ENCODE measurements at regions not wholly inside any gene's neighbourhood (a gene's known extent, or its start where the extent isn't known, plus 50 kb on each side); places are given as distances from the start of the nearest gene placed in this dataset.
"Not testable (repeated sequence)": the region's sequence is repeated elsewhere in the genome, so short reads cannot be mapped to it uniquely, and the experiment has no call there.

DNA sequence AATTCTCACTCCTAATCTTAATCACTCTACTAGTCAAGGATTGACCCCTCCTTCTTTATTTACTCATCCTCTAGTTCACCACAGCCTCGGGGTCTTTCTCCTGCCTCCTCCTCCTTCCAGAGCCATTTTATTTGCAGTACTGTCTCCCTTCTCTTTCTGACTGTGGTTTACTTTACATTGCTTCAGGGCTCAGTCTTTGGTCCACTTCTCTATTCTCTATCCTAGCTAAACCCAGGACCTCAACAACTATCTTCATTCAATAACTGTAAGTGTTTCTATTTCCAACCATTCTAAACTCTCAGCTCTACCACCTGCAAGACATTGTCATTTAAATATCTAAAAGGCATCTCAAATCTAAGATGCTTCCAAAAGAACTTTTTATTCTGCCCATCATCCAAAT lies 493.8 kb downstream of the TTLL7 start:
- DNase-seq, result no peak

GRCh38 chr1:83503153-83503552 lies 495.8 kb downstream of the TTLL7 start:
- no peak for DNase-seq

DNA sequence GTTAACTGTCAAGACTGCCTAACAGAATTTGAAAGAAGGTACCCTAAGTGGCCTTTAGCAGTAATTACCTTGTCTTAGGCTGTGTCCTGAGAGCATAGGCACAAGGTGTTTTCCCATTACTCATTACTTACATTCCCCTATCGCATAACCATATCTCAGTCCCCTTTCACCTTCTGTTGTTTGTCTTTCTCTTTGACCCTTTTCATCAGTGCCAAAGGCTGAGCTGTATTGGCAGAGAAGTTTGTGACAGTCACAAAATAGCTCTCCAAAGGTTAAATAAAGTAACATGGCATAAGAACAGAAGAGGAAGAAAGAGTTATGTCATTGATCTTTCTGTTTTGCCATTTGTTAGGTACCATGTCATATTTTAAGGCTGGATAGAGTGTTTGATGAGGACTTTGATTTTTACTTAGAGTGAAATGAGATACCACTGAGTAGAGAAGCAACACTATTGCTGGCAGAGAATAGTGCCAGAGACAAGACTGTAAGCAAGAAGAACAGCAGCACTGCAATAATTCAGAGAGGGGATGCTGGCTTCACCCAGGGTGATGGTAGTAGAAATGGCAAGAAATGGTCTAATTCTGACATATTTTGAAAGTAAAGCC lies 497.8 kb downstream of the TTLL7 start:
- DNase-seq, result no peak

GRCh38 chr1:83500531-83500930 lies 498.4 kb downstream of the TTLL7 start:
- no peak for DNase-seq

- DNase-seq, result no peak
Observed at GRCh38 chr1:83499998-83500397, 498.9 kb downstream of the TTLL7 start.

DNA sequence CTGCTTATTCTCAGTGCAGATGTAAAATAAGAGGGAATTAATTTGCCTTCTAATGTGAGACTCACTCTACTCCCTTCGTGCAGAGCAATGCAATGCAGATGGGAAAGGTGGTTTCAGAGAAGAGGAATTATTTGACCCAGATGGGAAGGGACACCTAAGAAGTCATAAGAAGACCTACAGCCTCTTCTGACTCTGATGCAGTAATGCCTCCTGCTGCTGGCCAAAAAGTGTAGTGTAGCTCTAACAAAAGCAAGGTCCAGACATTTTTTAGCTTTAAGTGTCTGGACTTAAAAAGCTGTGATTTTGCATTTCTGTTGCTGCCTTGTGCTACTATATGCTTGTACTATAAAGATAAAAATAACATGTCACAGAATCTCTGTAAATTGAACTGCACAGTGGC lies 501.4 kb downstream of the TTLL7 start:
- no peak for DNase-seq

DNA sequence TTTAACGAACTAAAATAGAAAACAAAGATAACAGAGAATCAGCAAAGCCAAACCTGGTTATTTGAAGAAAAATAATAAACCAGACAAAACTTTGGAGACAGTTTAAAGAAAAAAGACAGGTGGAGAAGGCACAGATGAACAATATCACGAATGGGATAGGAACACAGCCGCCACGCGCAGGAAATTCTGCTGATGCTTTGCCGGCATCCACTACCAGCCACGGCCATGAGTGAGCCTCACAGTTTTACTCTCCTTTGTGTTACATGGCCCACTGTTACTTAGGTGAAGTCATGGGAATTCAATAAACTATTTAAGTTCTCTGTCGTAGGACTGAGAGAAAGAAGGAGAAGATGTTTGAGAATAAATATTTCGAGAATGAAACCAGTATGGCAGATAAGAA lies 503.4 kb downstream of the TTLL7 start:
- DNase-seq, result no peak

DNA sequence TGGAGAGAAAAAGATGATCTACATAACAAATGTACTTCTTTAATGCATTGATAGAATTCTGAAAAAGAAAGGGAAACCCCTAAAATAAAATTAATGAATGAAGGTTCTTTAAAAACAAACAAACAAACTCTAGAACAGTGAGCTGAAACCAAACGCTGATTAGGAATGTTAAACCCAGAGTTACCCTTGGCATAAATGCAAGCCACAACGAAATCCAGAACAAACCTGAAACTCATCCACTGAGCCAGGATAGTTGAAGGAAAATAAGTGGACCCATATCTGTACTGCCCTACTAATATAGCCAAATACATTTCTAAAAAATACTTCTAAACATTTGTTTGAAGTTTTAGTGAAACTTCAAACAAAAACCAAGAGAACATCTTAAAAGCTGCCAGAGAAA lies 505.3 kb downstream of the TTLL7 start:
- DNase-seq, result no peak

- no peak for DNase-seq
Observed at GRCh38 chr1:83491930-83492329, 507.0 kb downstream of the TTLL7 start.

GRCh38 chr1:83490988-83491387 lies 507.9 kb downstream of the TTLL7 start:
- no peak for DNase-seq

DNA sequence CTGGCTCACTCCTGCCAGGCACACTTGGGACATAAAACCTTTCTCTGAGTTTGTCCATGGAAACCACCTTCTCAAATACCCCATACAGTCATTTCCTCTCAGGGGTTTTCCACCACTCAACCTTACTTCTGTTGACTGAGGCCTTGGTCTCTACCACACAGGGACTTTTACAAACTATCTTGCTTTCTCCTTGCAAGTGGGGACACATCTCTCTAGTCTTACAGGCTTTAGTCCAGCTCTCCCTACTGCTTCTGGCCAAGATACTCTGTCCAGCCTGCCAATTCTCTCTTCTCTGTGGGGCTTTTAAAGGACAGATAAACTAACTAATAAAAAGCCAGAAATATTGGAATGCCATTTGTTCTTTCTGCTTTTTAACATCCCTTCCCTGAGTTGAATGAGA lies 510.8 kb downstream of the TTLL7 start:
- DNase-seq, result not testable (repeated sequence)

DNA sequence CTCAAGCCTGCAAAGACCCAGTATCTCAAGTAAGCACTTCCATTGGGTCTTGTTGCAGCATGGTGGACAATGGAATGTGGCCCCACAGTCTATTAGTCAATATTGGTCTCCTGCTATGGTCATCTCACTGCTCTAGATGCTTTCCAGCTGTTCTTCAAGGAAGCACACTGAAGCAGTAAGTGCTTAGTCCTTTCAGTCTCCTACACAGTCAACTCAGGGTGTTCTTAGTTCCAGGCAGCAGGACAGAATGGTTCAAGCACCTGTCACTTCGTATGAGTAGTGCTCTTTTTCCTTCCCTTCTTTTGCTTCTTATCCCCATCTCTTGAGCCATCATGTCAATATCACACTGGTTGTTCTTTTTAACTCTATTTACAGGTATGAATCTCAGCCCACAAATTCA lies 511.5 kb downstream of the TTLL7 start:
- not testable (repeated sequence) for DNase-seq

DNA sequence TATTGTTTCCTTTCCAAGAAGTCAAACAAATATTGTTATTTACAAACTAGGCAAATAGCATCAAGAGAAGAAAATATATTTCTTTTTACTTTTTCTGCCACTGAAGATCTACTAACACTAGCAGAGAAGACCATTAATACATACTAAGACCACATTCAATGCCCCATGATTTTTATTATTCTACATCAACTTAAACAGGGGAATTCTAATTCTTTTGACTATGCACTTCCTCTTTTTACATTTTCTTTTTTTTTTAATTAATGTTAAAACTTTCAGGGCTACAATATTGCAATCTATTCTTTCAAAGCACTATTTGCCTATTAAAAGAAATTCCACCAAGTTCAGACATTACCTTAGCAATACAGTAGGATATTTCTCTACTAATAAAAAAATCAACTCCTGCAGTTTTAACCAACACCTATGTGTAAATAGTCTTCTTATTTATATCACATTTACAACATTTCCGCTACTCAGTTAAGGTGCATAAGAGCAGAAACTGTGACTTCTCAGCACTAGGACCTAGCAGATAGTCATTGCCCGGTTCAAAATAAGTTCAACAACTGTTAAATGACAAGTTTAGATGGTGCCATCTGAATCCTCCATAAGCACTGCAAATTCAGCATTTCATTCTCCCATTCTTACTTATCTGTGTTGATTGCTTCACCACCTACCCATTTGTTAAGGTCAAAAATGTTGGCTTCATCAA lies 513.5 kb downstream of the TTLL7 start:
- not testable (repeated sequence) for DNase-seq

GRCh38 chr1:83481284-83481683 lies 517.6 kb downstream of the TTLL7 start:
- not testable (repeated sequence) for DNase-seq

DNA sequence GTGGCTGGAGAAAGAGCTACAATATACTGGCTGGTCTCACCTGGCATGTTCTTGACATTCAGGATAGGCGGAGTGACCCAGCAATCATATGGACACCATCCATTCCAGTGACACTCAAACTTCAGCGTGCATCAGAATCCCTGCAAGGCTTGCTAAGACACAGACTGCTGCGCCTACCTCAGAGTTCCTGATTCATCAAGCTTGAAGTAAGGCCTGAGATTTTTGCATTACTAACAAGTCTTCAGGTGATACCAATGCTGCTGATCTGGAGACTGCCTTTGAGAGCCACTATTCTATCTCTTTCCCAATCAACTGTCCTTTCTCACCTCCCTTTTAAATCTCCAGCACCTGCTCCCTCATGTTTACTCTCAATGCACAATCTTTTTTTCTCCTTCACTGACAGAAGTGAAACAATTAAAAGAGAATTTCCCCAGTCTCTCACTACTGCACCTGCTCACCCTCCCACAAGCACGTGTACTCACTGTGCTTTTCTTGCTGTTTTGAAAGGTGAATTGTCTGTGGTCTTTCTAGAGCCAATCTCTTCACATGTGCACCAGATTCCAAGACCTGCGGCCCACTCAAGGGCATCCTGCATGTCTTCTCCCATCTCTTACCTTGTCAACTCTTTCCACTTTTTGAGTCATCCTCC lies 519.2 kb downstream of the TTLL7 start:
- DNase-seq, result not testable (repeated sequence)

- not testable (repeated sequence) for DNase-seq
Observed at GRCh38 chr1:83478127-83478526, 520.8 kb downstream of the TTLL7 start.

GRCh38 chr1:83476518-83476917 lies 522.4 kb downstream of the TTLL7 start:
- DNase-seq, result not testable (repeated sequence)

DNA sequence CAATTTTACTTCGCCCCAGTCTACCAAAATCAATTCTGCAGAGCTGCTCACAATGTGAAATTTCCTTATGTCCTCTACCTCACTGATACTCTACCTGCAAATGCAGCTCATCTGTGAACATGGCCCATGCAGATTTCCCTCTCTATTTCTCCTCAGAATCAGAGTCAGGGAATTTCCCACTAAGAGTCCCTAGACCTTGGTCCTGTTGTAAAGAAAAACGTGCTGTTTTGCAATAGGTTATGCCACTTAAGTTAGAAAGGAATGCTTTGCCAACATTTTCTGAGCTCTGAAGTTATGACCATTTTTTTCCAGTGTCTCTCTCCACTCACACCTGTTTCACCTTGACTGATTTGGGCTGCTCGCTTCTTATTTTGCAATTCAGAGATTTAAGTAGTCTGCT lies 524.0 kb downstream of the TTLL7 start:
- DNase-seq, result not testable (repeated sequence)

- DNase-seq, result not testable (repeated sequence)
Observed at GRCh38 chr1:83473986-83474385, 524.9 kb downstream of the TTLL7 start.

DNA sequence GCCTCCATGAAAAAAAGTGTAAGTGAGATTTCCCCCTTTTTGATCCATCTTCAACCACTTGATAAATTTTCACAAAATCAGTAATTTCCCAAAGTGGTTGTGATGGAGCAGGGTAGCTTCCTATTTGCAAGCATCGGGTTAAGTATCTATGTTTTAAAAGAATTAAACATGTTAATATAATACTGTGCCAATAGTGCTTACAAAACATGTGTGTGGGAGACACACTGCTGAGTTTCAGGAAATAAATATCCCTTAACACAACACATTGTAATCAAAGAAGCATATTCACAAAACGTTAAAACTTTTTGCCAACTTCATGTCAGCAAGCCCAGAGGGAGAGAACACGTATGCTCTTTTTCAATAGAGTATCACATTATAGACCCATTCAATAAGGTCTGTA lies 526.9 kb downstream of the TTLL7 start:
- DNase-seq, result not testable (repeated sequence)

DNA sequence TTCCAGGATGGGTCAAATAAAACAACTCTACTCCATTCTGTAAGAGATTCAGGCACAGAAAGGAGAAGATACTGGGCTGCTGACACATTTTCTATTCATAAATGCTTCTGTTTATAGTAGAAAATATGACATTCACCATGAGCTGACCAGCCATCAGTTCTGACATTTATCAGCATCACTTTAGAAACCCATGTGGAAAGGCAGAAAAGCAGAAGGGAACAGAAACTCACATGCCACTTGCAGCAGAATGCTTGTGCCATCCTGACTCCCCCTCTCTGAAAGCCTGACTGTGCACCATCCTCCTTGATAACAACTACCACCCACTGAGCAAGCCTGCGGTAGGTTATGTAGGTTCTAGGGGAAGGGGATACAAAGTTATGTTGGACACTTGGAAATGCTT lies 527.7 kb downstream of the TTLL7 start:
- DNase-seq, result not testable (repeated sequence)

- not testable (repeated sequence) for DNase-seq
Observed at GRCh38 chr1:83468336-83468735, 530.6 kb downstream of the TTLL7 start.

DNA sequence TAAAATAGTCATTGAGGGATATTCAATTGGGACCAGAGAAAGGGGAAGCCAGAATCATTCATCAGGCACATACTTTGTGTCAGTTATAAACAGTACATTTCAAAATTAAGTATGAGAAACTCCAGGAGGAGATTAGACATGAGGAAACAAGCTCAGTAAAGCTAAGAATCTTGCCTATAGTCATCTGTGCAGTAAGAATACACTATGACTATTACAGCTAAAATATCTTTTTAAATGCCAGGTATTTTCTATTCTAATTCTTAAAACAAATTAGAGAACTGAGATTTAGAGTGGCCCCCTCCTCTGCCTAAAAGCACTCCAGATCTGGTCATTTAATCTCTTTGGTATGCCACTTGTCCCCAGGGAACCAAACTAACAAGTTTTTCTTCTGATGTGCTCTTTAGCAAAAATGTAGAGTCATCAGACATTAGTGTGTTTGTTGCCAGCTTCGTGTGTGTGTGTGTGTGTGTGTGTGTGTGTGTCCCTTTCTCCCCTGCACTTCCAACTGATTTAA lies 541.1 kb downstream of the TTLL7 start:
- not testable (repeated sequence) for DNase-seq

- DNase-seq, result not testable (repeated sequence)
Observed at GRCh38 chr1:83457281-83457680, 541.7 kb downstream of the TTLL7 start.
